ENCODE measurements at regions not wholly inside any gene's neighbourhood (a gene's known extent, or its start where the extent isn't known, plus 50 kb on each side); places are given as distances from the start of the nearest gene placed in this dataset.

GRCh38 chr2:195121341-195121740 is 535.7 kb upstream of the SLC39A10 start:
- H3K9me3 Mint-ChIP-seq: no peaks in the 10 kb centered on the region

DNA sequence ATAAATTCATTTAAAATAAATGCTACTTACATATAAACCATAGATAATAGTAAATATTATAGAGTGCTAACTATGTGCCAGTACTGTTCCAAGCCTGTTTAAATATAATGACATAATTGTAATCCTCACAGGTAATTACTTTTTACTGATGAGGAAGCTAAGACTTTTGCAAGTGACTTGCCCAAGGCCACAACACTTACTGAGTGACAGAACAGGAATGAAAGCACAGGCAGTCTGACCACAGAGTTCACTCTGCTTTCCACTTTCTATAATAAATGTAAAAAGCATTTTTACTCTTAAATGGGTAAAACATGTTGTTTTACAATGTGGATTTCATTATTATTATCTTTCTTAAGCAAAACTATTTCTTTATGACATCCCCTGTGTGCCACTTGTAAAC is 537.8 kb upstream of the SLC39A10 start:
- H3K9me3 Mint-ChIP-seq: peaks cover 15% of the 10 kb centered on the region
- H3K27me3 Mint-ChIP-seq (ENCODE audit: low read depth, poor library complexity): no peaks in the 10 kb centered on the region
- H3K36me3 Mint-ChIP-seq (ENCODE audit: low read depth): no peaks in the 10 kb centered on the region
- H3K4me3 Mint-ChIP-seq: no peak overlapping the region
- TF ChIP-seq CTCF (IDR thresholded peaks at IDR 0.05): no peak
- H3K4me1 Mint-ChIP-seq: no peaks in the 10 kb centered on the region
- no peak for DNase-seq
- no peak overlapping the region for H3K27ac Mint-ChIP-seq

More at GRCh38 chr2:195121341-195121740, 535.7 kb upstream of the SLC39A10 start:
- Mint-ChIP-seq H3K4me3 (no peak overlapping the region), H3K4me1 (no peaks in the 10 kb centered on the region), H3K27ac (no peak overlapping the region), H3K36me3 (ENCODE audit: low read depth) (no peaks in the 10 kb centered on the region), H3K27me3 (ENCODE audit: low read depth, poor library complexity) (no peaks in the 10 kb centered on the region)
- DNase-seq: no peak
- TF ChIP-seq CTCF (IDR thresholded peaks at IDR 0.05): no peak

DNA sequence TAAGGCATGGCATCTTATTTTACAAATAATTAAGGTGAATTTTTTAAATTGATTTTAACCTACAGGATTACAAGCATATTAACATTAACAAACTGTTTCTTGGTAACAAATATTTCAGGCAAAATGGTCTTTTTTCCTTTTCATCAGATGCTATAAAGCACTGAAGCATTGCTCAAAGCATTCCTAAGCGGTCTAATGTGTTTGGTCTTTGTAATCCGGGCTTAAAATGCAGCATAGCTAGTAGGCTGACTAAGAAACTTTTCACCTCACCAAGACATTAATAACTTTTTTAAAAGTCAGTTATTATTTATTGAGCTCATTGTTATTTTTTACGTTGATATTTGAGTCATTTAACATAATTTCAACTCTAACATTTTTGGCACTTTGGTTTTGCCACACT is 538.8 kb upstream of the SLC39A10 start:
- H3K27me3 Mint-ChIP-seq (ENCODE audit: low read depth, poor library complexity): no peaks in the 10 kb centered on the region
- no peak for DNase-seq
- TF ChIP-seq CTCF (IDR thresholded peaks at IDR 0.05): no peak

DNA sequence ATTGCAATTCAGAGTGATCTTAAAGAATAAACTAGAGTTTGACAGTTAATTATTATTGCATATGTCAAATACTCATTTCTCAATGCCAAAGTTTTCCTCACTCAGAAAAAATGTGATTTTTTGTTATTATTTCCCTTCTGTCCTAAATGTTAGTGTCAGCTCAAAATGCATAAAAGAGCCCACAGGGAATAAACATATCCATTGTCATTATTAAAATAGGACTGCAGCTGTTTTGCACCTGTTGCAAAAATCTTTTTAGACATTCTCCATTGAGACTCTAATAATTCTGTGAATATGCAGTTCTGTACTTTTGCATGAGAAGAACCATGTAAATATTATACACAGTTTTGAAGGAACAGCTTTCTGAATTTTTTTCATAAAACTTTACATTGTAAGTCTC is 540.0 kb upstream of the SLC39A10 start:
- H3K27me3 Mint-ChIP-seq (ENCODE audit: low read depth, poor library complexity): no peaks in the 10 kb centered on the region
- no peak overlapping the region for H3K4me3 Mint-ChIP-seq
- peaks cover 33% of the 10 kb centered on the region for H3K9me3 Mint-ChIP-seq
- peaks cover 5% of the 10 kb centered on the region for H3K36me3 Mint-ChIP-seq (ENCODE audit: low read depth)
- no peak overlapping the region for H3K27ac Mint-ChIP-seq
- no peak for TF ChIP-seq CTCF (IDR thresholded peaks at IDR 0.05)
- H3K4me1 Mint-ChIP-seq: no peaks in the 10 kb centered on the region
- DNase-seq: no peak

More for the DNA sequence above, 538.8 kb upstream of the SLC39A10 start:
- Mint-ChIP-seq H3K9me3 (peaks cover 24% of the 10 kb centered on the region), H3K4me3 (no peak overlapping the region), H3K27ac (no peak overlapping the region), H3K36me3 (ENCODE audit: low read depth) (peaks cover 5% of the 10 kb centered on the region), H3K4me1 (no peaks in the 10 kb centered on the region)

DNA sequence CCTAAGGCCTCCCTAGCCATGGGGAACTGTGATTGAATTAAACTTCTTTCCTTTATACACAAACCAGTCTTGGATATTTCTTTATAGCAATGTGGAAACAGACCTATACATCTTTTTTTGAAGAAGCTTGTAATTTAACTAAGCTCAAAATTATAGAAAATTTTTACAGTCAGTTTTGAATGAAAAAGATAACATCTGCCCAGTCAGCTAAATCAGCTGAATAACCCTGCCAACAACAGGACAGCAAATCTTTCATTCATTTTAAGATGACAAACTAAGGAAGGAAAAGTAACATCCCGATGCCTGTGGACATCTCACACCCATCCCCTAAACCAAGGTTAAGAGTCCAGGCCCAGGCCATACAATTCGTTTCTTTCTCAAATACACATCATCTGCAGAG is 541.3 kb upstream of the SLC39A10 start:
- H3K27ac Mint-ChIP-seq: no peak overlapping the region
- DNase-seq: no peak
- no peak for TF ChIP-seq CTCF (IDR thresholded peaks at IDR 0.05)
- peaks cover 36% of the 10 kb centered on the region for H3K9me3 Mint-ChIP-seq
- H3K4me1 Mint-ChIP-seq: no peaks in the 10 kb centered on the region
- no peak overlapping the region for H3K4me3 Mint-ChIP-seq
- no peaks in the 10 kb centered on the region for H3K27me3 Mint-ChIP-seq (ENCODE audit: low read depth, poor library complexity)
- peaks cover 5% of the 10 kb centered on the region for H3K36me3 Mint-ChIP-seq (ENCODE audit: low read depth)

DNA sequence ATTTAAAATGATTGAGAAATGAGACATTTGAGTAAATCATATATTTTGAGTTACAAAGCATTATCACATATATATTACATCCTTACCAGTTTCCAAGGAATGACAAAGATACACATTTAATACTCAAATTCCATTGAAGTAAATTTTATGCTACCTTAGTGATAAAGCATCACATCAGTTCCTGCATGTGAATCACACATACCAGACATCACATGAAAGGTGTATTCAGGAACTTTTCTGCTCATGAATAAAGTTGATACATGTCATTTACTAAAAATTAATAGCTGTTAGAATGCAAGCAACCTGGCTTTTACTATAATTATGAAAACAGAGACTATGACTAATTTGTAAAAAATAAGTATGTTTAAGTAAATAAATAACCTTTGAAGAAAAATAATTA is 548.8 kb upstream of the SLC39A10 start:
- no peak overlapping the region for H3K4me3 Mint-ChIP-seq
- no peak overlapping the region for H3K27ac Mint-ChIP-seq
- peaks cover 21% of the 10 kb centered on the region for H3K9me3 Mint-ChIP-seq
- peaks cover 4% of the 10 kb centered on the region for H3K27me3 Mint-ChIP-seq (ENCODE audit: low read depth, poor library complexity)
- no peak for DNase-seq
- H3K36me3 Mint-ChIP-seq (ENCODE audit: low read depth): no peaks in the 10 kb centered on the region
- no peak for TF ChIP-seq CTCF (IDR thresholded peaks at IDR 0.05)
- H3K4me1 Mint-ChIP-seq: no peaks in the 10 kb centered on the region
